ENCODE measurements at regions not wholly inside any gene's neighbourhood (a gene's known extent, or its start where the extent isn't known, plus 50 kb on each side); places are given as distances from the start of the nearest gene placed in this dataset.
"Not testable (repeated sequence)": the region's sequence is repeated elsewhere in the genome, so short reads cannot be mapped to it uniquely, and the experiment has no call there.

DNA sequence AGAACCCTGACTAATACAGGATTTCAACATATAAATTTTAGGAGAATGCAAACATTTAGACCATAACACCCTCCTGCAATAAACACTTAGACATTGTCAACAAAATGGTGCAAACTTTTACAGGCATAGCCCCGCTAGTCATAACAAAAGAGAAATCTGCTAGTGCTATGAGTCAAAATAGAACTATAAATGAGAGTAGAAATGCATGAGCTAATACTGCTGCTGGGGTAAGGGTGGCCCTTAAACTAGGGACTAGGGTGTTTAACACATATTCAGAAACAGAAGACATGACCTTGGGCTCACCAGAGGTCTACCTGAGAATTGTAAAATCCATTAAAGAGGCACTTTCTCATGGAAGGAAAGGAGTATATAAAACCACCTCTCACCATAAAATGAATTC, 131.6 kb downstream of the TLR4 start:
- in situ Hi-C loops (cut with HindIII; ENCODE audit: low pct_unique_long_range_greater_than_20kb, low sequenced_read_pairs), result no loop called here
- DNase-seq (ENCODE audit: low read depth), result no peak

DNA sequence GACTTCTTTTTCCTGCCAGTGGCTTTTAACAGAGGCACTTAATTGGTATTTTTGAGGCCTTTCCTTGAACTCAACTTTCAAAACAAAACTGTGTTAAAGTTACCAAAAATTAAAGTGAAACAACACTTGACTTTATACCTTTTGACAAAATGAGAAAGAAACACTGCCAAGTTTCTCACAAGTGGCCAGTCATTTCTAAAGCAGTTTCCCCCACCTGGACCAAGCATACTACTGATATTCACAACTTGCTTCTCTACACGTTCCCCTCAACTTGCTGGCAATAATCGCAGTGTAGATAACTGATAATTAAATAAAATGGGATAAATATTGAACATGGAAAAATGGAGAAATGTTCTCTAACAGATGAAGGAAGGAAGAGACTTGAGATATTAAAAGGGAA, 135.7 kb downstream of the TLR4 start:
- DNase-seq (ENCODE audit: low read depth), result no peak
- in situ Hi-C loops (cut with HindIII; ENCODE audit: low pct_unique_long_range_greater_than_20kb, low sequenced_read_pairs), result no loop called here

DNA sequence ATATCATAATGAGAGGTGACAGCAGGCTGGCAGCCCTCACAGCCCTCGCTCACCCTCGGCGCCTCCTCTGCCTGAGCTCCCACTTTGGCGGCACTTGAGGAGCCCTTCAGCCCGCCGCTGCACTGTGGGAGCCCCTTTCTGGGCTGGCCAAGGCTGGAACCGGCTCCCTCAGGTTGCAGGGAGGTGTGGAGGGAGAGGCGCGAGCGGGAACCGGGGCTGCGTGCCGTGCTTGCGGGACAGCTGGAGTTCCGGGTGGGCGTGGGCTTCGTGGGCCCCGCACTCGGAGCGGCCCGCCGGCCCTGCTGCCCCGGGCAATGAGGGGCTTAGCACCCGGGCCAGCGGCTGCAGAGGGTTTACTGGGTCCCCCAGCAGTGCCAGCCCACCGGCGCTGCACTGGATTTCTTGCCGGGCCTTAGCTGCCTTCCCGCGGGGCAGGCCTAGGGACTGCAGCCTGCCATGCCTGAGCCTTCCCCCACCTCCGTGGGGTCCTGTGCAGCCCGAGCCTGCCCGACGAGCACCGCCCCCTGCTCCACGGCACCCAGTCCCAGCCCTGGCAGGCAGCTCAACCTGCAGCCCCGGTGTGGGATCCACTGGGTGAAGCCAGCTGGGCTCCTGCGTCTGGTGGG, 147.7 kb downstream of the TLR4 start:
- in situ Hi-C loops (cut with HindIII; ENCODE audit: low pct_unique_long_range_greater_than_20kb, low sequenced_read_pairs); DNase-seq (ENCODE audit: low read depth): not testable (repeated sequence)

GRCh38 chr9:117858561-117858960, 154.4 kb downstream of the TLR4 start:
- in situ Hi-C loops (cut with HindIII; ENCODE audit: low pct_unique_long_range_greater_than_20kb, low sequenced_read_pairs), result no loop called here
- no peak for DNase-seq (ENCODE audit: low read depth)

DNA sequence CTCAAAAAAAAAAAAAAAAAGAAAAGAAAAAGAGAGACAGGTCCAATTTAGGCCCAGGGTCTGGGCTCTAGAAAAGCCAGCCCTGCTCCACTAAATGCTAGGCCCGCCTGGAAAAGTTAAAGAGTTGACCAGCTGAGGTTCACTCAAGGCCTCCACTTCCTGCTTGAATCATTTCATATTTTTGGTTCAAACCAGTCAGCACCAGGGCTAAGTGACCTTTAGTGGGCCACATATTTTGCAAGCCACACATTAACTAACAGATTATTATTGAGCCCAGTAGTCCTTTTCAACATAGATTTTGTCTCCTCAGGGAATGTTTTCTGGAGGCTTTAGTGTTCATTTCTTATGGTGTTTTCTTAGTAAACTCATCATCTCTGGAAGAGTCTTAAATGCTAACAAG, 156.6 kb downstream of the TLR4 start:
- DNase-seq (ENCODE audit: low read depth), result no peak
- in situ Hi-C loops (cut with HindIII; ENCODE audit: low pct_unique_long_range_greater_than_20kb, low sequenced_read_pairs), result no loop called here

DNA sequence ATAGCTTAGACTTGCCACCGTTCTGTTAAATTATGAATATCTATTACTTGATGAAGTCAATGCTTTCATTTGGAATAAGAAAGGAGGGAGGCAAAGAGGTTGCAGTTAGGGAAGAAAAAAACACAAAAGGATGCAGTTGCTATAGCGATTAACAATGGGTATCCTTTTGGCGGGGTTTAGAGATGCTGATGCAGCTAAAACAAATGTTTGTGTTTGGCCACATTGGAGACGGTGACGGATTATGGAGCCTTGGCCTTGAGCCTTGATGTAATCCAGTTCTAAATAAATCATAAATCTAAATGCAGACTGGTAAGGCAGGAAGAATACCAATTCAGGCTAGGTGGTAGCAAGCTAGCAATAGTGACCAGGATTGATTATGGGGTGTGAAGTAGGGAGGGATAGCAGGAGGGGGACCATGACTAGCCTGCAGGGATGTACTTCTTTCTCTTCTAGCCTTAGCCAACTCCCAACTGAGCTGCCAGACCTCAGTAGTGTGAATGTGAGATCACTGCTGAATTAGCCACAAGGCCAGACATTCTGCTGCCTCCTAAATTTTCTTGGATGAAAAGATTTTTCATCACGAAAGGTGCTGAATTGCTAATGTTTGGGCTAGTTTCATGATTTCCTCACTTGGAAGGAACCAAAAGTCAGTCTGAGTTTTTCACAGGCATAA, 160.3 kb downstream of the TLR4 start:
- in situ Hi-C loops (cut with HindIII; ENCODE audit: low pct_unique_long_range_greater_than_20kb, low sequenced_read_pairs), result no loop called here
- no peak for DNase-seq (ENCODE audit: low read depth)

DNA sequence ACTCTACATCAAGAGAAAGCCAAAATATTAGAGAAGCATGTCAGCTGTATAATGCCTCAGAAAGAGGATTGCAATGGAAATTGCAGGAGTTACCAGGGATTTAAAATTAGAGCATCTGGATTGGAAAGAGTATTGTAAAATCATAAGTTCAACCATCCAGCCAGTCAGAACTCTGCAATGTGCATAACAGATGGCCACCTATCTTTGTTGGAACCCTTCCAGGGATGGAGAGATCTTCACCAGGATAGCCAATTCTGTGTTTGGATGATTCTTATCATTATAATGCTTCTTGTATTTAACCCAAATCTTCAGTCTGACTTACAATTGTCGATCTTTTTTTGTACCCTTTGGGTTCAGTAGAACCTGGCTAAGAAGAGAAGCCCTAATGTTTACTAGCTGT, 164.4 kb downstream of the TLR4 start:
- in situ Hi-C loops (cut with HindIII; ENCODE audit: low pct_unique_long_range_greater_than_20kb, low sequenced_read_pairs), result no loop called here
- DNase-seq (ENCODE audit: low read depth), result no peak

- no peak for DNase-seq (ENCODE audit: low read depth)
- in situ Hi-C loops (cut with HindIII; ENCODE audit: low pct_unique_long_range_greater_than_20kb, low sequenced_read_pairs), result no loop called here
Measured at GRCh38 chr9:117869287-117869686, 165.1 kb downstream of the TLR4 start.

DNA sequence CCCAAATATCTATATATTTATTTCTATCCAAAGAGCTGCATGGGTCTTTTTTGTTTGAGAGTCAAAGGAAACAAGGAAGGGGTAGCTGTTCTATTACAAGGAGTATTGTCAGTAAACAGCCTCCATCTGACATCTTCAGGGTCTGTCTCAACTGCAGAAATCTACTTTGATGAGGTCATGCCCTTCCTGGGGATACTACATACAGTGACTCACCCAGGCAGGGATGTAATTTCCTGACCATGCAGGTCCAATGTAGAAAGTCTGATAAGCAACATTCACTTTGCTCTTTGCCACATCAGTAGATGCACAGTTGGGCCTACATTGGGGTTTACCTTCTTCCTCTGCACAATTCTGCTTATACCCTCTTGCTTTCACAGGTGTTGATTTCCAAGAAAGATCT, 165.5 kb downstream of the TLR4 start:
- in situ Hi-C loops (cut with HindIII; ENCODE audit: low pct_unique_long_range_greater_than_20kb, low sequenced_read_pairs), result no loop called here
- DNase-seq (ENCODE audit: low read depth), result no peak

DNA sequence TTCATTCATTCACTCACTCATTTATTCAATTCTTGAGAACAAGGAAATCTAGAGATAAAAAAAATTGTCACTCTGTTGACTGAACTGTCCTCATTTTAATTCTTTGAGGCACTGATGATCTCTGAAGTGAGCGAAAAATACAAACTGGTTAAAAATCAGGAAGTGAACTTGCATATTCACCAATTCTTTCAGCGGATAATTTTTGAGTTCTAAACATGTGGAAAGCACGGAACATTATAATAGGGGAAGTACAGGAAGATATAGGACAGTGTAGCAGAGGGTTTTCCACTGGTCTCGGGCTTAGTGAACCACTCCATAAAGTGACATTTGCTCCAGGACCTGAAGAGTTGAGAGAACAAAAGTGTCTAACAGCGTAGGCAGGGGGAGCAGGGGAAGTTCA, 169.5 kb downstream of the TLR4 start:
- no peak for DNase-seq (ENCODE audit: low read depth)
- in situ Hi-C loops (cut with HindIII; ENCODE audit: low pct_unique_long_range_greater_than_20kb, low sequenced_read_pairs), result no loop called here

DNA sequence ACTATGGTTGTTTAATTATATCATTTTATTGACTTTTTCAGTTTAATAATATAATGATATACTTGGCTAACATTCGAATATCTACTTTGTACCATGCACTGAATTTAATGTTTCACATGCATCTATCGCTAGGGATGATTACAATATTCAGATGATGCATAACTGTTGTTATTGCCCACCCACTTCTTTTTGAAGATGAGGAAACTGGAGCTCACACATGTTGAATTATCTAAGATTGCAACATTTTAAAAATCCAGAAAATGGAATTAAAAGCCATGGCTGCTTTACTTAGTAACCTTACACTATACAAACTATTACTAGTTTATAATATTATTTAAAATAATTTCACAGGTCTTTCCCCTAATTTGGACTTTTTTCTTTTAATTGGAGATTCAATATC, 171.7 kb downstream of the TLR4 start:
- in situ Hi-C loops (cut with HindIII; ENCODE audit: low pct_unique_long_range_greater_than_20kb, low sequenced_read_pairs), result no loop called here
- no peak for DNase-seq (ENCODE audit: low read depth)

- in situ Hi-C loops (cut with HindIII; ENCODE audit: low pct_unique_long_range_greater_than_20kb, low sequenced_read_pairs), result no loop called here
- DNase-seq (ENCODE audit: low read depth), result no peak
Measured at GRCh38 chr9:117882171-117882570, 178.0 kb downstream of the TLR4 start.

DNA sequence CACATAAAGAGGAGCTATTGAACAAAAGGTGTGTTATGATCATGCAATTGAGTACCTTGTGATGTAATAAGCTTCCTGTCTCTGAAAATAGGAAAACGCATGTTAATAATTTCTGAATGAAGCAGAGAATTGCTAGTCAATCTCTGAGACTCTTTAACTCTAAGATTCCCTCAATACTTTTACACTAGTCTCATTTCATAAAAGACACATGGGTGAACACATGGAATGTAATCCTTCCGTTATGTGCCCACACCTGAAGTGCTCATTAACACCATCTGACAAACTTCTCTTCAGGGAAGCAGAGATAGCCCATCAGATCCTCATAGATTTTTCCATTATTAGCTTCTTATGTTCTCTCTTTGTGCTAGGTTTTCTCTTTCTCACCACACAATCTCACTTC, 182.4 kb downstream of the TLR4 start:
- in situ Hi-C loops (cut with HindIII; ENCODE audit: low pct_unique_long_range_greater_than_20kb, low sequenced_read_pairs), result no loop called here
- no peak for DNase-seq (ENCODE audit: low read depth)

GRCh38 chr9:117887383-117887782, 183.2 kb downstream of the TLR4 start:
- in situ Hi-C loops (cut with HindIII; ENCODE audit: low pct_unique_long_range_greater_than_20kb, low sequenced_read_pairs), result no loop called here
- DNase-seq (ENCODE audit: low read depth), result no peak

DNA sequence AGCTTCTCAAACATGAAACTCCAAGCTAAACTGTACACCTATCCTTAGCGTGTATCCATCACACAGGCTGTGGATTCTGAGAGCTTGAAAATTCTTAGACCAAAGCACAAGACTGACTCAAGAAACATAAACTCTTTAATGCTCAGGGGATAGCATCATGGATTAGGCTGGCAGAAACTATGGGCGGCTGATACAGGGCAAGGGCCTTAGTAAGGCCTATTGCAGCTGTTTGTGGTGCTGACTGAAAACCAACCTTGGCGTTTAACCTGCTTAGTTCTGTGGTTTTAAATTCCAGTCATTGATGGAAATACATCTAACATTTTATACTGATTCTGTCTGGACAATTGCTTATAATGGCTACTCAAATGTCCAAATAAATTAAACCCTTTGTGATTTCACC, 183.7 kb downstream of the TLR4 start:
- in situ Hi-C loops (cut with HindIII; ENCODE audit: low pct_unique_long_range_greater_than_20kb, low sequenced_read_pairs), result no loop called here
- DNase-seq (ENCODE audit: low read depth), result no peak

DNA sequence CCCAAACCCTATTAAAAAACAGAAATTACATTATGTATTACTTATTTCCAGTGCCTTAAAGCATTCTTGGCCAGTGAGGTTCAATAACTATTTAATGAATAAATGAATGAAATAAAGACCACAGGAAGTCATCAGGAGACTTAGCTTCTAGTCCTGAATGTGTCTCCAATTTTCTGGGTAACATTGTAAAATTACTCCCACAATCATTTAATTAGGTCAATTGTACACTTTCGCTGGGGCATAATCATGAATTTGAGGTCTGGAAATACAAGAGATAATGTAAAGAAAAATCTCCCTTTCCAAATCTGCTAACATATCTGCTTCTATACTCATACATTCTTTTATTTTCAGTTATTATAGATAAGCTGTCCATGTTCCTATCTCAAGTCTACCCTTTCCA, 199.2 kb downstream of the TLR4 start:
- in situ Hi-C loops (cut with HindIII; ENCODE audit: low pct_unique_long_range_greater_than_20kb, low sequenced_read_pairs), result no loop called here
- no peak for DNase-seq (ENCODE audit: low read depth)

GRCh38 chr9:117906763-117907162, 202.6 kb downstream of the TLR4 start:
- no peak for DNase-seq (ENCODE audit: low read depth)
- in situ Hi-C loops (cut with HindIII; ENCODE audit: low pct_unique_long_range_greater_than_20kb, low sequenced_read_pairs), result no loop called here

- no peak for DNase-seq (ENCODE audit: low read depth)
- in situ Hi-C loops (cut with HindIII; ENCODE audit: low pct_unique_long_range_greater_than_20kb, low sequenced_read_pairs), result no loop called here
Measured at GRCh38 chr9:117907420-117907819, 203.2 kb downstream of the TLR4 start.

DNA sequence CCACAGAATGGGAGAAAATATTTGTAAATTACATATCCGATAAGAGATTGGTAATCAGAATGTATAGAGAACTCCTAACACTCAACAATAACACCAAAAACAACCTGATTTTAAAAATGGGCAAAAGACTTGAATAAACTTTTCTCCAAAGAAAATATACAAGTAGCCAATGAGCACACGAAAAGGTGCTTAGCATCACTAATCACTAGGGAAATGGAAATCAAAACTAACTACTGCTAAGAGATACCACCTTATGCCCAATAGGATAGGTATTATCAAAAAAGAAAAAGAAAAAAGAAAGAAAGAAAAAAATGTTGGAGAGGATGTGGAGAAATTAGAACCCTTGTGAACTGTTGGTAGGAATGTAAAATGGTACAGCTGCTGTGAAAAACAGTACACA, 212.1 kb downstream of the TLR4 start:
- in situ Hi-C loops (cut with HindIII; ENCODE audit: low pct_unique_long_range_greater_than_20kb, low sequenced_read_pairs), result no loop called here

GRCh38 chr9:117917873-117918272, 213.7 kb downstream of the TLR4 start:
- in situ Hi-C loops (cut with HindIII; ENCODE audit: low pct_unique_long_range_greater_than_20kb, low sequenced_read_pairs), result no loop called here

More for the DNA sequence above, 212.1 kb downstream of the TLR4 start:
- peak; percentile 6 for DNase-seq (ENCODE audit: low read depth)

More at GRCh38 chr9:117917873-117918272, 213.7 kb downstream of the TLR4 start:
- DNase-seq (ENCODE audit: low read depth), result no peak
